H9 (cell line): ENCODE measurements at regions not wholly inside any gene's neighbourhood (a gene's known extent, or its start where the extent isn't known, plus 50 kb on each side); places are given as distances from the start of the nearest gene placed in this dataset.

Experiments used
- DNase-seq: peaks from one replicate; pipeline ENCODE4 v3.0.0-alpha.2; 2017
- H2AFZ ChIP-seq: one replicate; pipeline ENCODE4 v1.6.1; 2013; ENCODE audit warnings: mild to moderate bottlenecking, low read length, control low read depth, moderate library complexity
- H2AK5ac ChIP-seq: 2 replicates; pipeline ENCODE4 v1.6.1; 2013; ENCODE audit warnings: low read length, control low read depth, mixed read lengths; ENCODE audit not compliant: insufficient read length
- H2BK120ac ChIP-seq: one replicate; pipeline ENCODE4 v1.6.1; 2013; ENCODE audit warnings: low read depth, mild to moderate bottlenecking, low read length, control low read depth, inconsistent platforms; ENCODE audit not compliant: poor library complexity, severe bottlenecking
- H2BK12ac ChIP-seq: 2 replicates; pipeline ENCODE4 v1.6.1; 2013; ENCODE audit warnings: low read length, control low read depth, mixed read lengths, low read depth; ENCODE audit not compliant: insufficient read length
- H2BK15ac ChIP-seq: 2 replicates; pipeline ENCODE4 v1.6.1; 2013; ENCODE audit warnings: low read depth, low read length, control low read depth
- H2BK20ac ChIP-seq: one replicate; pipeline ENCODE4 v1.6.1; 2013; ENCODE audit warnings: low read depth, mild to moderate bottlenecking, low read length, control low read depth, inconsistent platforms; ENCODE audit not compliant: poor library complexity, severe bottlenecking
- H2BK5ac ChIP-seq: 2 replicates; pipeline ENCODE4 v1.6.1; 2013; ENCODE audit warnings: low read length, control low read depth, mixed read lengths; ENCODE audit not compliant: insufficient read length
- H3K14ac ChIP-seq: 2 replicates; pipeline ENCODE4 v1.6.1; 2013; ENCODE audit warnings: low read length, control low read depth; ENCODE audit not compliant: insufficient read depth
- H3K18ac ChIP-seq: 2 replicates; pipeline ENCODE4 v1.6.1; 2013; ENCODE audit warnings: low read depth, mild to moderate bottlenecking, mixed read lengths, low read length, control low read depth; ENCODE audit not compliant: insufficient read length
- H3K23ac ChIP-seq: 2 replicates; pipeline ENCODE4 v1.6.1; 2013; ENCODE audit warnings: low read length, control low read depth, mixed read lengths, low read depth; ENCODE audit not compliant: insufficient read length
- H3K23me2 ChIP-seq: 2 replicates; pipeline ENCODE4 v1.6.1; 2013; ENCODE audit warnings: low read depth, mild to moderate bottlenecking, mixed read lengths, low read length, control low read depth; ENCODE audit not compliant: insufficient read length, poor library complexity, severe bottlenecking
- H3K27ac ChIP-seq: 2 replicates; pipeline ENCODE4 v1.5.1; 2013; ENCODE audit warnings: low read length, control low read depth, mixed read lengths, low read depth; ENCODE audit not compliant: insufficient read length
- H3K27me3 ChIP-seq: 2 replicates; pipeline ENCODE4 v1.6.1; 2013; ENCODE audit warnings: low read length, control low read depth, inconsistent platforms; ENCODE audit not compliant: insufficient read depth
- H3K4ac ChIP-seq: 2 replicates; pipeline ENCODE4 v1.6.1; 2013; ENCODE audit warnings: low read depth, mild to moderate bottlenecking, control low read depth, inconsistent platforms, low read length, moderate library complexity
- H3K4me1 ChIP-seq: 2 replicates; pipeline ENCODE4 v1.6.1; 2013; ENCODE audit warnings: low read length, control low read depth, inconsistent platforms; ENCODE audit not compliant: insufficient read depth
- H3K4me2 ChIP-seq: 2 replicates; pipeline ENCODE4 v1.6.1; 2013; ENCODE audit warnings: low read length, control low read depth, mixed read lengths; ENCODE audit not compliant: insufficient read length, insufficient read depth
- H3K56ac ChIP-seq: 2 replicates; pipeline ENCODE4 v1.6.1; 2013; ENCODE audit warnings: low read depth, mild to moderate bottlenecking, mixed read lengths, low read length, control low read depth; ENCODE audit not compliant: insufficient read length
- H3K79me1 ChIP-seq: 2 replicates; pipeline ENCODE4 v1.6.1; 2013; ENCODE audit warnings: low read depth, mild to moderate bottlenecking, moderate library complexity, low read length, control low read depth, inconsistent platforms; ENCODE audit not compliant: insufficient read depth, poor library complexity, severe bottlenecking
- H3K79me2 ChIP-seq: 2 replicates; pipeline ENCODE4 v1.6.1; 2013; ENCODE audit warnings: low read length, control low read depth, inconsistent platforms; ENCODE audit not compliant: insufficient read depth
- H3K9ac ChIP-seq: 2 replicates; pipeline ENCODE4 v1.6.1; 2013; ENCODE audit warnings: low read length, control low read depth, mixed read lengths; ENCODE audit not compliant: insufficient read length; ENCODE audit errors: extremely low read depth
- H3K9me3 ChIP-seq: one replicate; pipeline ENCODE4 v1.6.1; 2013; ENCODE audit warnings: low read depth, low read length, inconsistent platforms; ENCODE audit not compliant: control insufficient read depth
- H3T11ph ChIP-seq: one replicate; pipeline ENCODE4 v1.6.1; 2013; ENCODE audit warnings: mild to moderate bottlenecking, low read length, control low read depth, inconsistent platforms
- H4K20me1 ChIP-seq: one replicate; pipeline ENCODE4 v1.6.1; 2013; ENCODE audit not compliant: control insufficient read depth, insufficient read length, insufficient read depth
- H4K5ac ChIP-seq: 2 replicates; pipeline ENCODE4 v1.6.1; 2013; ENCODE audit warnings: low read depth, mild to moderate bottlenecking, mixed read lengths, low read length, control low read depth; ENCODE audit not compliant: insufficient read length
- H4K8ac ChIP-seq: replicated peaks from 2 replicates; pipeline ENCODE4 v1.6.1; 2013; ENCODE audit warnings: low read length, control low read depth, mixed read lengths, low read depth; ENCODE audit not compliant: insufficient read length
- H4K91ac ChIP-seq: 2 replicates; pipeline ENCODE4 v1.6.1; 2013; ENCODE audit warnings: low read depth, mild to moderate bottlenecking, moderate library complexity, mixed read lengths, low read length, control low read depth; ENCODE audit not compliant: insufficient read length
- H3K27ac Mint-ChIP-seq, 3 experiments: 2 replicates in 2 of 3; 3 replicates in 1 of 3; pipeline ENCODE4 v1.8.0; 2020 to 2021; ENCODE audit warnings: mixed read lengths in 3 of 3, mild to moderate bottlenecking in 1 of 3, moderate library complexity in 1 of 3
- H3K27me3 Mint-ChIP-seq: 2 replicates; pipeline ENCODE4 v1.8.0; 2021; ENCODE audit warnings: low read depth, mild to moderate bottlenecking, moderate library complexity, mixed read lengths
- H3K36me3 Mint-ChIP-seq, 3 experiments: 2 replicates in 2 of 3; 3 replicates in 1 of 3; pipeline ENCODE4 v1.8.0; 2020 to 2021; ENCODE audit warnings: low read depth in 3 of 3, mixed read lengths in 3 of 3; ENCODE audit not compliant: insufficient read depth in 1 of 3
- H3K4me1 Mint-ChIP-seq, 2 experiments: 2 replicates each; pipeline ENCODE4 v1.8.0; 2020; ENCODE audit warnings: mixed read lengths in 2 of 2
- H3K4me3 Mint-ChIP-seq, 2 experiments: 2 replicates in 1 of 2; 3 replicates in 1 of 2; pipeline ENCODE4 v1.8.0; 2020 to 2021; ENCODE audit warnings: mild to moderate bottlenecking in 2 of 2, mixed read lengths in 2 of 2, moderate library complexity in 1 of 2
- H3K9me3 Mint-ChIP-seq, 2 experiments: 2 replicates in 1 of 2; 3 replicates in 1 of 2; pipeline ENCODE4 v1.8.0; 2020; ENCODE audit warnings: mild to moderate bottlenecking in 2 of 2, mixed read lengths in 2 of 2, moderate library complexity in 1 of 2
- CTCF ChIP-seq: fragments of 200-600 bp; sonication (generic); conservative IDR thresholded peaks from 3 replicates; pipeline ENCODE4 v1.8.0; 2021; ENCODE audit warnings: antibody characterized with exemption, mild to moderate bottlenecking
- WGBS: extraction: QIAGEN DNeasy Blood & Tissue Kit; methylation state at CpG from one replicate; pipeline ENCODE4 v1.1.7; 2013; ENCODE audit warnings: missing lambda C conversion rate, low lambda C conversion rate, mixed read lengths; ENCODE audit not compliant: insufficient read length; ENCODE audit errors: extremely low coverage; 5-methylcytosine and 5-hydroxymethylcytosine counted together

GRCh38 chr5:61788548-61788947, 456.5 kb downstream of the ZSWIM6 start:
- Mint-ChIP-seq H3K9me3 (no peaks in the 10 kb centered on the region), H3K36me3 (no peaks in the 10 kb centered on the region), H3K4me1 (peaks cover under 1 to 6% of the 10 kb centered on the region in 2 experiments), H3K27me3 (peaks cover 2% of the 10 kb centered on the region; the same call in 1 of the 2 replicates), H3K4me3 (no peak overlapping the region), H3K27ac (no peak overlapping the region)
- H2BK120ac ChIP-seq: no peak overlapping the region
- no peak overlapping the region for H2AFZ ChIP-seq
- H3K56ac ChIP-seq: no peak overlapping the region
- no peaks in the 10 kb centered on the region for H4K20me1 ChIP-seq
- H2BK12ac ChIP-seq: no peak overlapping the region
- H2BK5ac ChIP-seq: no peak overlapping the region
- DNase-seq: no peak
- H4K8ac ChIP-seq: no peak overlapping the region
- WGBS: no CpG with 5 or more reads among the region's 2 CpGs
- H3K27ac ChIP-seq: no peak overlapping the region
- TF ChIP-seq CTCF: no peak
- no peak overlapping the region for H3K4ac ChIP-seq
- H3K23me2 ChIP-seq: no peaks in the 10 kb centered on the region
- H3K9me3 ChIP-seq: no peaks in the 10 kb centered on the region
- H2AK5ac ChIP-seq: no peak overlapping the region
- H4K5ac ChIP-seq: no peak overlapping the region
- no peak overlapping the region for H4K91ac ChIP-seq
- no peak overlapping the region for H3K4me2 ChIP-seq
- H3K14ac ChIP-seq: no peak overlapping the region
- H3K23ac ChIP-seq: no peak overlapping the region
- H3K9ac ChIP-seq: no peak overlapping the region
- no peak overlapping the region for H3K18ac ChIP-seq
- H3K4me1 ChIP-seq: no peaks in the 10 kb centered on the region
- H3K79me2 ChIP-seq: no peaks in the 10 kb centered on the region
- H3K27me3 ChIP-seq: no peaks in the 10 kb centered on the region
- H2BK15ac ChIP-seq: no peak overlapping the region
- H3K79me1 ChIP-seq: no peaks in the 10 kb centered on the region
- no peak overlapping the region for H3T11ph ChIP-seq
- H2BK20ac ChIP-seq: no peak overlapping the region
